ENCODE measurements at regions not wholly inside any gene's neighbourhood (a gene's known extent, or its start where the extent isn't known, plus 50 kb on each side); places are given as distances from the start of the nearest gene placed in this dataset.

DNA sequence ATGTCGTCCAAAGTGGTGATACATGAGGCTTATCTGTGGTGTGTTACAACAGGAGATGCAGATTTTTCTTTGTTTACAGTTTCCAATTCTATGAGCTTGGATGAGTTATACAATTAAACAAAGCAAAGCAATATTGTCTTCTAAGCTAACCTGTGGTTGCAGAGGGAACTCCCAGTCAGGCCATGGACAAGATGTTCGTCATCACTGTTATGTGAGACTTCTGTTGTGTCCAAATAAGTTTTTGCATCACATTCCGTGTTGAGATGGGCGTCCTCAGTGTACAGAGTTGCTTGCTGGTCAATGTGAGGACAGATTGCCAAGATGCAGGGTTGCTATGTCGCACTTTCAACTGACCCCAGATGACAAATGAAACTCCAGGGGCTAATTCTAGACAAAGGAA, 189.3 kb downstream of the IRF8 start:
- POLR2A ChIA-PET: no interaction called here
- DNase-seq (ENCODE audit: low read depth, low spot score): no peak

More for the DNA sequence above, 189.3 kb downstream of the IRF8 start:
- Histone ChIP-seq H3K27me3 (ENCODE audit: control insufficient read depth in 2 of 2, insufficient read depth in 2 of 2, low read length in 2 of 2) (no peaks in the 10 kb centered on the region), H4K20me1 (replicated peaks; ENCODE audit: control insufficient read depth, extremely low read depth, insufficient read depth, low read length) (no peaks in the 10 kb centered on the region), H2AFZ (ENCODE audit: low read depth, low read length) (no peak overlapping the region), H3K4me3 (replicated peaks in 1 of 3; ENCODE audit: insufficient read depth in 1 of 3, low read depth in 1 of 3, low read length in 3 of 3) (no peak overlapping the region), H3K27ac (ENCODE audit: insufficient read depth, low read depth, low read length) (no peak overlapping the region), H3K4me2 (ENCODE audit: insufficient read depth, low read length) (no peak overlapping the region), H3K9me1 (replicated peaks; ENCODE audit: control insufficient read depth, extremely low read depth, insufficient read depth, low read length) (no peaks in the 10 kb centered on the region), H3K4me1 (ENCODE audit: control insufficient read depth, extremely low read depth, insufficient read depth, low read length) (no peaks in the 10 kb centered on the region), H3K79me2 (ENCODE audit: control insufficient read depth, insufficient read depth, low read length) (no peaks in the 10 kb centered on the region), H3K36me3 (ENCODE audit: control insufficient read depth in 2 of 2, extremely low read depth in 1 of 2, insufficient read depth in 2 of 2, low read length in 2 of 2) (no peaks in the 10 kb centered on the region), H3K9ac (replicated peaks; ENCODE audit: extremely low read depth, insufficient read depth, low read length) (no peak overlapping the region), H3K9me3 (replicated peaks; ENCODE audit: control insufficient read depth, insufficient read depth, low read length) (no peaks in the 10 kb centered on the region)
- dilution Hi-C loops (cut with MboI; ENCODE audit: extremely low pct_ligation_motif_present, low sequenced_read_pairs) (loop anchor here (10.0 kb wide), 1 partner anchor 427 kb away; the partner anchor contains the start of gene FOXF1), intact Hi-C loops (cut with micrococcal nuclease) (no loop called here)
- no peak for TF ChIP-seq EZH2 (IDR thresholded peaks at IDR 0.05; ENCODE audit: borderline replicate concordance, low read depth, low read length, severe bottlenecking)
- no peak for TF ChIP-seq MAX (IDR thresholded peaks at IDR 0.05; ENCODE audit: insufficient read depth, insufficient read length)
- no peak for TF ChIP-seq GATA2 (IDR thresholded peaks at IDR 0.05; ENCODE audit: insufficient read depth, insufficient read length, low read depth, low read length)
- no peak for TF ChIP-seq JUN (IDR thresholded peaks at IDR 0.05; ENCODE audit: borderline replicate concordance, insufficient read depth, insufficient read length, low read depth)
- no peak for TF ChIP-seq POLR2A (IDR thresholded peaks at IDR 0.05; ENCODE audit: low read depth, low read length)
- no peak for TF ChIP-seq CTCF (IDR thresholded peaks at IDR 0.05; ENCODE audit: extremely low read depth in 1 of 2, insufficient read depth in 1 of 2, low read depth in 1 of 2, low read length in 2 of 2)
- TF ChIP-seq FOS (IDR thresholded peaks at IDR 0.05; ENCODE audit: borderline replicate concordance, insufficient read depth, low read length): no peak
- no peak for TF ChIP-seq MYC (IDR thresholded peaks at IDR 0.05; ENCODE audit: low read depth, low read length)
- TF ChIP-seq POLR2AphosphoS5 (IDR thresholded peaks at IDR 0.05; ENCODE audit: insufficient read depth, low read depth, low read length): no peak
- FAIRE-seq: no peak
- CTCF ChIA-PET: interaction anchor here (1.3 kb wide), 1 partner anchor 15 kb away, joined by 4 read pairs; no protein-coding TSS in a partner anchor
- no TSS peak for BruUV-seq (replicated peaks)

Measured in endothelial cell of umbilical vein (primary cell).